A673 (cell line): ENCODE measurements at regions not wholly inside any gene's neighbourhood (a gene's known extent, or its start where the extent isn't known, plus 50 kb on each side); places are given as distances from the start of the nearest gene placed in this dataset.

ENCODE experiments used
- BruUV-seq: library from RNA; stranded (reverse); fragments of 400-500 nt; replicated peaks from 2 replicates; lab custom pipeline; 2021; lab: Mats Ljungman, UMichigan
- CTCF ChIA-PET: fragments of 300-600 bp; sonication (Branson Sonifier 250); formaldehyde crosslinking; loops from one replicate; lab custom pipeline; 2022; ENCODE audit warnings: antibody characterized with exemption; lab: Charles Lee
- POLR2A ChIA-PET: fragments of 300-600 bp; sonication (Branson Sonifier 250); formaldehyde crosslinking; loops from one replicate; lab custom pipeline; 2022; ENCODE audit warnings: antibody characterized with exemption; ENCODE audit not compliant: low non-redundant PET; lab: Charles Lee
- DNase-seq: peaks from one replicate; pipeline ENCODE4 v3.0.0-alpha.2; 2015; ENCODE audit warnings: low spot score
- H3K27ac ChIP-seq: fragments of 200-600 bp; sonication (generic); 2 replicates; pipeline ENCODE4 v1.5.1; 2016; ENCODE audit warnings: mixed run types, low read depth, mild to moderate bottlenecking, mixed read lengths, antibody characterized with exemption, low read length; ENCODE audit not compliant: poor library complexity, severe bottlenecking
- H3K27me3 ChIP-seq: fragments of 200-600 bp; sonication (generic); replicated peaks from 2 replicates; pipeline ENCODE4 v1.6.1; 2017; ENCODE audit warnings: mixed run types, low read depth, mild to moderate bottlenecking, mixed read lengths, antibody characterized with exemption, low read length; ENCODE audit not compliant: insufficient read depth, poor library complexity
- H3K36me3 ChIP-seq: fragments of 200-600 bp; sonication (generic); 2 replicates; pipeline ENCODE4 v1.6.1; 2016; ENCODE audit warnings: mixed run types, mild to moderate bottlenecking, mixed read lengths, antibody characterized with exemption, low read length; ENCODE audit not compliant: insufficient read depth, poor library complexity, severe bottlenecking
- H3K4me1 ChIP-seq: fragments of 200-600 bp; sonication (generic); 2 replicates; pipeline ENCODE4 v1.6.1; 2017; ENCODE audit warnings: mixed run types, mild to moderate bottlenecking, mixed read lengths, antibody characterized with exemption, low read length; ENCODE audit not compliant: insufficient read depth, poor library complexity, severe bottlenecking
- H3K4me3 ChIP-seq: fragments of 200-600 bp; sonication (generic); 2 replicates; pipeline ENCODE4 v1.5.1; 2016; ENCODE audit warnings: low read depth, mixed run types, mild to moderate bottlenecking, mixed read lengths, low read length; ENCODE audit not compliant: poor library complexity, severe bottlenecking
- H3K9me3 ChIP-seq: fragments of 200-600 bp; sonication (generic); 2 replicates; pipeline ENCODE4 v1.6.1; 2016; ENCODE audit warnings: mixed run types, low read depth, mild to moderate bottlenecking, mixed read lengths, antibody characterized with exemption, low read length; ENCODE audit not compliant: poor library complexity, severe bottlenecking
- CTCF ChIP-seq: fragments of 300-800, 200-600 bp; sonication (generic); conservative IDR thresholded peaks from 2 replicates; pipeline ENCODE4 v1.5.1; 2017; ENCODE audit warnings: low read depth, mild to moderate bottlenecking, antibody characterized with exemption, low read length, moderate library complexity, mixed read lengths
- EZH2 ChIP-seq: fragments of 200-600 bp; sonication (generic); IDR thresholded peaks from 2 replicates; pipeline ENCODE4 v1.6.1; 2017; ENCODE audit warnings: borderline replicate concordance, low read depth, mild to moderate bottlenecking, mixed read lengths, antibody characterized with exemption, low read length; ENCODE audit not compliant: poor library complexity, severe bottlenecking
- intact Hi-C: fragments of 100-400 bp; cut with micrococcal nuclease; formaldehyde crosslinking; loops from one replicate; pipeline ENCODE4 v1.10.0; 2022; ENCODE audit not compliant: unreplicated experiment

GRCh38 chr3:34995796-34996430, 643.4 kb upstream of the ARPP21 start:
- ChIA-PET POLR2A (no interaction called here), CTCF (no interaction called here)
- no peak for TF ChIP-seq EZH2
- no peak for TF ChIP-seq CTCF

GRCh38 chr3:34998902-34999301, 640.4 kb upstream of the ARPP21 start:
- H3K36me3 ChIP-seq = no peaks in the 10 kb centered on the region
- no peaks in the 10 kb centered on the region for H3K27me3 ChIP-seq
- TF ChIP-seq CTCF (no peak), EZH2 (no peak)
- H3K27ac ChIP-seq = peak overlapping the region; percentile 97
- no TSS peak for BruUV-seq
- ChIA-PET POLR2A (no interaction called here), CTCF (no interaction called here)
- no peak overlapping the region for H3K4me3 ChIP-seq
- no peaks in the 10 kb centered on the region for H3K9me3 ChIP-seq
- intact Hi-C loops = loop anchor here (2.0 to 10.0 kb wide), 4 partner anchors 114 to 1082 kb away; no protein-coding TSS in a partner anchor
- peak; percentile 94 for DNase-seq
- peaks cover 76% of the 10 kb centered on the region for H3K4me1 ChIP-seq

More at GRCh38 chr3:34995796-34996430, 643.4 kb upstream of the ARPP21 start:
- DNase-seq = peak; percentile 66
- Histone ChIP-seq H3K36me3 (no peaks in the 10 kb centered on the region), H3K27me3 (no peaks in the 10 kb centered on the region), H3K9me3 (peaks cover 2% of the 10 kb centered on the region), H3K27ac (peak overlapping the region; percentile 79), H3K4me1 (peaks cover 70% of the 10 kb centered on the region), H3K4me3 (no peak overlapping the region)
- intact Hi-C loops = loop anchor here (5.0 to 10.0 kb wide), 3 partner anchors 111 to 1039 kb away; no protein-coding TSS in a partner anchor
- no TSS peak for BruUV-seq

GRCh38 chr3:35012214-35012613, 627.1 kb upstream of the ARPP21 start:
- intact Hi-C loops = no loop called here
- H3K27ac ChIP-seq = no peak overlapping the region
- no peak overlapping the region for H3K4me3 ChIP-seq
- no TSS peak for BruUV-seq
- H3K36me3 ChIP-seq = no peaks in the 10 kb centered on the region
- ChIA-PET POLR2A (no interaction called here), CTCF (no interaction called here)
- H3K4me1 ChIP-seq = peaks cover 7% of the 10 kb centered on the region
- H3K9me3 ChIP-seq = no peaks in the 10 kb centered on the region
- no peak for DNase-seq
- H3K27me3 ChIP-seq = no peaks in the 10 kb centered on the region
- TF ChIP-seq CTCF (no peak), EZH2 (no peak)
